PC-9 (cell line): ENCODE measurements at regions not wholly inside any gene's neighbourhood (a gene's known extent, or its start where the extent isn't known, plus 50 kb on each side); places are given as distances from the start of the nearest gene placed in this dataset.

ENCODE experiments used
- BruUV-seq: library from RNA; stranded (reverse); fragments of 400-500 nt; replicated peaks from 2 replicates; lab custom pipeline; 2021; lab: Mats Ljungman, UMichigan
- CTCF ChIA-PET: fragments of 300-600 bp; sonication (Branson Sonifier 250); formaldehyde crosslinking; loops from one replicate; lab custom pipeline; 2022; ENCODE audit warnings: antibody characterized with exemption; lab: Charles Lee
- POLR2A ChIA-PET: fragments of 300-600 bp; sonication (Branson Sonifier 250); formaldehyde crosslinking; loops from one replicate; lab custom pipeline; 2022; ENCODE audit warnings: antibody characterized with exemption; ENCODE audit not compliant: unreplicated experiment; lab: Charles Lee
- DNase-seq, 2 experiments: peaks; one replicate each; pipeline versions ENCODE4 v3.0.0 to v3.0.0-alpha.2; 2015 to 2022; ENCODE audit warnings: mixed read lengths in 1 of 2
- H2AFZ ChIP-seq: fragments of 200-600 bp; sonication (generic); 2 replicates; pipeline ENCODE4 v1.8.1; 2017; ENCODE audit warnings: antibody characterized with exemption
- H3F3A ChIP-seq: fragments of 200-600 bp; sonication (generic); 2 replicates; pipeline ENCODE4 v1.8.1; 2017; ENCODE audit warnings: antibody characterized with exemption, mild to moderate bottlenecking, low read depth; ENCODE audit not compliant: insufficient read depth
- H3K27ac ChIP-seq: fragments of 200-600 bp; sonication (generic); 2 replicates; pipeline ENCODE4 v1.6.1; 2016; ENCODE audit warnings: mixed run types
- H3K27me3 ChIP-seq: fragments of 200-600 bp; sonication (generic); 2 replicates; pipeline ENCODE4 v1.6.1; 2016; ENCODE audit warnings: low read depth, mixed run types; ENCODE audit not compliant: insufficient read depth
- H3K36me3 ChIP-seq: fragments of 200-600 bp; sonication (generic); 2 replicates; pipeline ENCODE4 v1.6.1; 2016; ENCODE audit warnings: low read depth, mixed run types
- H3K4me1 ChIP-seq: fragments of 200-600 bp; sonication (generic); replicated peaks from 2 replicates; pipeline ENCODE4 v1.6.1; 2016; ENCODE audit warnings: mixed run types; ENCODE audit not compliant: insufficient read depth
- H3K4me2 ChIP-seq: fragments of 200-600 bp; sonication (generic); 2 replicates; pipeline ENCODE4 v1.6.1; 2017; ENCODE audit warnings: mixed run types
- H3K4me3 ChIP-seq: fragments of 200-600 bp; sonication (generic); 2 replicates; pipeline ENCODE4 v1.6.1; 2016; ENCODE audit warnings: mixed run types
- H3K79me2 ChIP-seq: fragments of 200-600 bp; sonication (generic); 2 replicates; pipeline ENCODE4 v1.6.1; 2017; ENCODE audit warnings: low read depth, mixed run types
- H3K9me2 ChIP-seq: fragments of 200-600 bp; sonication (generic); 2 replicates; pipeline ENCODE4 v1.8.1; 2017; ENCODE audit warnings: mild to moderate bottlenecking; ENCODE audit not compliant: insufficient read depth
- H3K9me3 ChIP-seq: fragments of 200-600 bp; sonication (generic); 2 replicates; pipeline ENCODE4 v1.8.1; 2016; ENCODE audit warnings: low read depth; ENCODE audit not compliant: insufficient read depth
- H4K20me1 ChIP-seq: fragments of 200-600 bp; sonication (generic); 2 replicates; pipeline ENCODE4 v1.8.1; 2017; ENCODE audit not compliant: insufficient read depth
- EZH2 ChIP-seq: fragments of 200-600 bp; sonication (generic); IDR thresholded peaks from 2 replicates; pipeline ENCODE4 v1.8.0; 2017; ENCODE audit warnings: antibody characterized with exemption, low read depth
- intact Hi-C: fragments of 100-400 bp; cut with micrococcal nuclease; formaldehyde crosslinking; loops from one replicate; pipeline ENCODE4 v1.10.0; 2022; ENCODE audit not compliant: unreplicated experiment
- TF ChIP-seq, protein P1 (sequence below): fragments of 200-600 bp; sonication (generic); conservative IDR thresholded peaks from 2 replicates; pipeline ENCODE4 v1.6.1; 2017; ENCODE audit warnings: mixed run types, antibody characterized with exemption, mild to moderate bottlenecking, moderate library complexity

DNA sequence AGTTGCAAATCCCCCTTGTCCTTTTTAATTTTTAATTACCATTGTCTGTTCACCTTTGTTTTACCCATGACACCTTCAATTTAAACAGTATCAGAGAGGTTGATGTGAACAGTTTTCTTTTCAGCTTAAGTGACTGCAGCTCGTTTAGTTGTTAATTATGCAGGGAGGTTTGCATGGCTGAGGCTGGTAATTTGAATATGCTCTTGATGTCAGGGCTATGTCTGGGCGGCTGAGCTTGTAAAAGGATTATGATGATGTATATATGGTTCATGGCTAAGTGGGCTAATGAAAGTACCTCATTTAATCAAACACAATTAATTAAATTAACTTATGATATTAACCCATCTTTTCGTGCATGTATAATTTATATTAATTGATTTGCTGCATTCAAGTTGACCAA is 822.1 kb downstream of the GALR1 start:
- intact Hi-C loops, result no loop called here
- Histone ChIP-seq H3K4me2 (no peak overlapping the region), H3K9me3 (no peaks in the 10 kb centered on the region), H4K20me1 (no peaks in the 10 kb centered on the region), H3K9me2 (no peaks in the 10 kb centered on the region), H3K27me3 (peaks cover 82% of the 10 kb centered on the region), H3K79me2 (no peaks in the 10 kb centered on the region), H3F3A (no peaks in the 10 kb centered on the region), H2AFZ (no peak overlapping the region), H3K4me3 (no peak overlapping the region), H3K4me1 (no peaks in the 10 kb centered on the region), H3K27ac (no peak overlapping the region), H3K36me3 (no peaks in the 10 kb centered on the region)
- BruUV-seq, result no TSS peak
- no peak for TF ChIP-seq EZH2
- TF ChIP-seq, protein P1, sequence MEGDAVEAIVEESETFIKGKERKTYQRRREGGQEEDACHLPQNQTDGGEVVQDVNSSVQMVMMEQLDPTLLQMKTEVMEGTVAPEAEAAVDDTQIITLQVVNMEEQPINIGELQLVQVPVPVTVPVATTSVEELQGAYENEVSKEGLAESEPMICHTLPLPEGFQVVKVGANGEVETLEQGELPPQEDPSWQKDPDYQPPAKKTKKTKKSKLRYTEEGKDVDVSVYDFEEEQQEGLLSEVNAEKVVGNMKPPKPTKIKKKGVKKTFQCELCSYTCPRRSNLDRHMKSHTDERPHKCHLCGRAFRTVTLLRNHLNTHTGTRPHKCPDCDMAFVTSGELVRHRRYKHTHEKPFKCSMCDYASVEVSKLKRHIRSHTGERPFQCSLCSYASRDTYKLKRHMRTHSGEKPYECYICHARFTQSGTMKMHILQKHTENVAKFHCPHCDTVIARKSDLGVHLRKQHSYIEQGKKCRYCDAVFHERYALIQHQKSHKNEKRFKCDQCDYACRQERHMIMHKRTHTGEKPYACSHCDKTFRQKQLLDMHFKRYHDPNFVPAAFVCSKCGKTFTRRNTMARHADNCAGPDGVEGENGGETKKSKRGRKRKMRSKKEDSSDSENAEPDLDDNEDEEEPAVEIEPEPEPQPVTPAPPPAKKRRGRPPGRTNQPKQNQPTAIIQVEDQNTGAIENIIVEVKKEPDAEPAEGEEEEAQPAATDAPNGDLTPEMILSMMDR, result no peak
- POLR2A ChIA-PET, result no interaction called here
- CTCF ChIA-PET, result no interaction called here
- DNase-seq, result no peak

DNA sequence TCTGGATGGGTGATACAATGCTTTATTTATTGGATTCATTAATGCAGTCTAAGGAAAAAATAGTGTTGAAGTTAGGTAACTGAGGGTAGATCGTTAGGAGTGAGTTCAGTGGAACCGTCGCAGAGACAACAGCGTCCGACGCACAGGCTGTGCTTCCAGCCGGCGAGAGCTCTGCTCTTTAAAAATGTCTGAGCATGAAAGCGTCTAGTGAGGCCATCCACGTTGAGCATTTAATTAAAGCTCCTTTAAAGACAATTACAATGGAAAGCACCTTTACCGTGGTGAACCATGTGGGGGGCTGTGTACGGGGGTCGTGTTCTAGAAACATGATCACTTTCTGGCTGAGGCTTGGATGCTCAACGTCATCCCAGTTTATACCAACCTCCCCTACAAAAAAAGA is 822.7 kb downstream of the GALR1 start:
- intact Hi-C loops, result no loop called here

GRCh38 chr18:78073275-78073674 is 823.6 kb downstream of the GALR1 start:
- Histone ChIP-seq H2AFZ (no peak overlapping the region), H3K4me2 (no peak overlapping the region), H3K9me2 (no peaks in the 10 kb centered on the region), H3K9me3 (no peaks in the 10 kb centered on the region), H3K4me1 (no peaks in the 10 kb centered on the region), H4K20me1 (no peaks in the 10 kb centered on the region), H3K36me3 (no peaks in the 10 kb centered on the region), H3K27me3 (peaks cover 82% of the 10 kb centered on the region), H3K4me3 (no peak overlapping the region), H3F3A (no peaks in the 10 kb centered on the region), H3K79me2 (no peaks in the 10 kb centered on the region), H3K27ac (no peak overlapping the region)
- intact Hi-C loops, result no loop called here
- ChIA-PET CTCF (no interaction called here), POLR2A (no interaction called here)
- no TSS peak for BruUV-seq
- no peak for DNase-seq
- TF ChIP-seq EZH2, result no peak
- TF ChIP-seq, protein P1, result no peak

More for the DNA sequence above, 822.7 kb downstream of the GALR1 start:
- Histone ChIP-seq H2AFZ (no peak overlapping the region), H3K9me2 (no peaks in the 10 kb centered on the region), H3K4me1 (no peaks in the 10 kb centered on the region), H3K27ac (no peak overlapping the region), H3K27me3 (peaks cover 82% of the 10 kb centered on the region), H3F3A (no peaks in the 10 kb centered on the region), H4K20me1 (no peaks in the 10 kb centered on the region), H3K9me3 (no peaks in the 10 kb centered on the region), H3K4me3 (no peak overlapping the region), H3K4me2 (no peak overlapping the region), H3K79me2 (no peaks in the 10 kb centered on the region), H3K36me3 (no peaks in the 10 kb centered on the region)
- no peak for DNase-seq
- no TSS peak for BruUV-seq
- TF ChIP-seq EZH2, result no peak
- TF ChIP-seq, protein P1, result no peak
- ChIA-PET POLR2A (no interaction called here), CTCF (no interaction called here)
